Neural progenitor cell (in vitro differentiated cells): ENCODE measurements at regions not wholly inside any gene's neighbourhood (a gene's known extent, or its start where the extent isn't known, plus 50 kb on each side); places are given as distances from the start of the nearest gene placed in this dataset.

Experiments
- DNase-seq: peaks from one replicate; pipeline ENCODE4 v3.0.0-alpha.2; 2016; ENCODE audit warnings: low spot score
- H2AFZ ChIP-seq: fragments of 200-600 bp; sonication (generic); replicated peaks from 2 replicates; pipeline ENCODE4 v1.6.1; 2016; ENCODE audit warnings: antibody characterized with exemption
- H3F3A ChIP-seq: fragments of 200-600 bp; sonication (generic); 2 replicates; pipeline ENCODE4 v1.6.1; 2016; ENCODE audit warnings: antibody characterized with exemption, low read depth
- H3K27ac ChIP-seq: fragments of 200-600 bp; sonication (generic); 2 replicates; pipeline ENCODE4 v1.5.1; 2016; ENCODE audit warnings: mild to moderate bottlenecking
- H3K27me3 ChIP-seq: fragments of 200-600 bp; sonication (generic); 2 replicates; pipeline ENCODE4 v1.6.1; 2016; ENCODE audit warnings: mild to moderate bottlenecking, moderate library complexity
- H3K36me3 ChIP-seq: fragments of 200-600 bp; sonication (generic); 2 replicates; pipeline ENCODE4 v1.5.1; 2016
- H3K4me1 ChIP-seq: fragments of 200-600 bp; sonication (generic); 2 replicates; pipeline ENCODE4 v1.6.1; 2016; ENCODE audit warnings: mixed run types
- H3K4me2 ChIP-seq: fragments of 200-600 bp; sonication (generic); 2 replicates; pipeline ENCODE4 v1.6.1; 2016
- H3K4me3 ChIP-seq: fragments of 200-600 bp; sonication (generic); 2 replicates; pipeline ENCODE4 v1.5.1; 2016
- H3K79me2 ChIP-seq: fragments of 200-600 bp; sonication (generic); 2 replicates; pipeline ENCODE4 v1.6.1; 2016; ENCODE audit warnings: low read depth
- H3K9ac ChIP-seq: fragments of 200-600 bp; sonication (generic); 2 replicates; pipeline ENCODE4 v1.6.1; 2016
- H3K9me3 ChIP-seq: fragments of 200-600 bp; sonication (generic); 2 replicates; pipeline ENCODE4 v1.5.1; 2016; ENCODE audit warnings: low read depth
- H4K20me1 ChIP-seq: fragments of 200-600 bp; sonication (generic); 2 replicates; pipeline ENCODE4 v1.6.1; 2016; ENCODE audit warnings: low read depth
- H3K27ac Mint-ChIP-seq: 3 replicates; pipeline ENCODE4 v1.8.0; 2021; ENCODE audit warnings: mixed read lengths
- H3K27me3 Mint-ChIP-seq: 2 replicates; pipeline ENCODE4 v1.8.0; 2022; ENCODE audit warnings: low read depth, mild to moderate bottlenecking, inconsistent platforms, moderate library complexity, mixed read lengths; ENCODE audit not compliant: insufficient read depth
- H3K36me3 Mint-ChIP-seq: 3 replicates; pipeline ENCODE4 v1.8.0; 2021; ENCODE audit warnings: mixed read lengths
- H3K4me1 Mint-ChIP-seq: 3 replicates; pipeline ENCODE4 v1.8.0; 2021; ENCODE audit warnings: mixed read lengths
- H3K4me3 Mint-ChIP-seq: 3 replicates; pipeline ENCODE4 v1.8.0; 2021; ENCODE audit warnings: mild to moderate bottlenecking, moderate library complexity, mixed read lengths
- H3K9me3 Mint-ChIP-seq: 3 replicates; pipeline ENCODE4 v1.8.0; 2020; ENCODE audit warnings: mixed read lengths
- EZH2 ChIP-seq: fragments of 200-600 bp; sonication (generic); IDR thresholded peaks from 2 replicates; pipeline ENCODE4 v1.6.1; 2017; ENCODE audit warnings: antibody characterized with exemption, mild to moderate bottlenecking, moderate library complexity
- EZH2phosphoT487 ChIP-seq: fragments of 200-600 bp; sonication (generic); IDR thresholded peaks from 2 replicates; pipeline ENCODE4 v1.6.1; 2017; ENCODE audit warnings: antibody characterized with exemption
- TF ChIP-seq, protein P1 (sequence below): fragments of 200-600 bp; sonication (generic); IDR thresholded peaks from 2 replicates; pipeline ENCODE4 v1.5.1; 2017; ENCODE audit warnings: antibody characterized with exemption, mild to moderate bottlenecking

DNA sequence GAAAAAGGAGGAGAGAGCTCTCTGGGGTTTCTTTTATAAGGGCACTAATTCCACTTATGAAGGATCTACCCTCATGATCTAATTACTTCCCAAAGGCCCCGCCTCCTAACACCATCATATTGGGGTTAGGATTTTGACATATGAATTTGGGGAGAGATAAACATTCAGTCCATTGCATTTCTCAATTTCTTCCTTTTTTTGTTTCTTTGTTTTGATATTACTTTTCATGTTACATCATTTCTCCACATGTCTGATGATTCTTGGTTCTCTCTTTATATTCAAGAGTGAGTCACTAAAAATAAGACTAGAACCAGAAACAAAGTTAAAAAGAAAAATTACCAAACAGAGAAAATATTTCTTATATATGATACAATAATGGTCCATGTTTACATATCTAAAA, 63.2 kb upstream of the DUSP10 start:
- Histone ChIP-seq H3K79me2 (no peaks in the 10 kb centered on the region), H3F3A (no peaks in the 10 kb centered on the region), H3K9ac (no peak overlapping the region), H3K4me3 (no peak overlapping the region), H3K4me2 (no peak overlapping the region), H3K4me1 (peaks cover 10% of the 10 kb centered on the region), H3K9me3 (no peaks in the 10 kb centered on the region), H3K27me3 (no peaks in the 10 kb centered on the region), H4K20me1 (no peaks in the 10 kb centered on the region), H3K36me3 (no peaks in the 10 kb centered on the region), H2AFZ (no peak overlapping the region), H3K27ac (no peak overlapping the region)
- H3K27ac Mint-ChIP-seq = no peak overlapping the region
- peaks cover 2% of the 10 kb centered on the region for H3K27me3 Mint-ChIP-seq
- DNase-seq = no peak
- H3K4me3 Mint-ChIP-seq = no peak overlapping the region
- no peaks in the 10 kb centered on the region for H3K9me3 Mint-ChIP-seq
- TF ChIP-seq EZH2phosphoT487 = no peak
- no peak for TF ChIP-seq EZH2
- TF ChIP-seq, protein P1, sequence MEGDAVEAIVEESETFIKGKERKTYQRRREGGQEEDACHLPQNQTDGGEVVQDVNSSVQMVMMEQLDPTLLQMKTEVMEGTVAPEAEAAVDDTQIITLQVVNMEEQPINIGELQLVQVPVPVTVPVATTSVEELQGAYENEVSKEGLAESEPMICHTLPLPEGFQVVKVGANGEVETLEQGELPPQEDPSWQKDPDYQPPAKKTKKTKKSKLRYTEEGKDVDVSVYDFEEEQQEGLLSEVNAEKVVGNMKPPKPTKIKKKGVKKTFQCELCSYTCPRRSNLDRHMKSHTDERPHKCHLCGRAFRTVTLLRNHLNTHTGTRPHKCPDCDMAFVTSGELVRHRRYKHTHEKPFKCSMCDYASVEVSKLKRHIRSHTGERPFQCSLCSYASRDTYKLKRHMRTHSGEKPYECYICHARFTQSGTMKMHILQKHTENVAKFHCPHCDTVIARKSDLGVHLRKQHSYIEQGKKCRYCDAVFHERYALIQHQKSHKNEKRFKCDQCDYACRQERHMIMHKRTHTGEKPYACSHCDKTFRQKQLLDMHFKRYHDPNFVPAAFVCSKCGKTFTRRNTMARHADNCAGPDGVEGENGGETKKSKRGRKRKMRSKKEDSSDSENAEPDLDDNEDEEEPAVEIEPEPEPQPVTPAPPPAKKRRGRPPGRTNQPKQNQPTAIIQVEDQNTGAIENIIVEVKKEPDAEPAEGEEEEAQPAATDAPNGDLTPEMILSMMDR = no peak
- H3K36me3 Mint-ChIP-seq = no peaks in the 10 kb centered on the region
- peaks cover 5% of the 10 kb centered on the region for H3K4me1 Mint-ChIP-seq

DNA sequence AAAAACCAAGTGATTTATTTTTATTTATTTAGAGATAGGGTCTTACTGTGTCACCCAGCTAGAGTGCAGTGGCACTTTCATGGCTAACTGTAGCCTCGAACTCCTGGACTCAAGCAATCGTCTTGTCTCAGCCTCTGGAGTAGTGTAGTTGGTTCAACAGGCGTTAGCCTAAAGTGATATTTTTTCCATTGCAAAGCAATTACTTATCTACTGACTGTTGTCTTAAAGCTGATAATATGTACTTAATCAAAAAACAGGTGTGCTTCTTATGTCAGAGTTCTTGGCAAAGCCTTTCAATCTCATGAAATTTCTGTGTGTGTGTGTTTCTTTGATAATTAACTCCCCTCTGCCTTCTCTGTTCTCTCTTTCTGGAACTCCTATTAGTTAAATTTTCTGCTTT, 62.4 kb upstream of the DUSP10 start:
- Histone ChIP-seq H3K27ac (no peak overlapping the region), H3K9me3 (no peaks in the 10 kb centered on the region), H3F3A (no peaks in the 10 kb centered on the region), H3K4me1 (peaks cover 10% of the 10 kb centered on the region), H3K36me3 (no peaks in the 10 kb centered on the region), H3K27me3 (no peaks in the 10 kb centered on the region), H2AFZ (no peak overlapping the region), H3K9ac (no peak overlapping the region), H3K79me2 (no peaks in the 10 kb centered on the region), H3K4me3 (no peak overlapping the region), H3K4me2 (no peak overlapping the region), H4K20me1 (no peaks in the 10 kb centered on the region)
- Mint-ChIP-seq H3K4me1 (peaks cover 5% of the 10 kb centered on the region), H3K27me3 (peaks cover 2% of the 10 kb centered on the region), H3K9me3 (no peaks in the 10 kb centered on the region), H3K27ac (no peak overlapping the region), H3K4me3 (no peak overlapping the region), H3K36me3 (no peaks in the 10 kb centered on the region)
- no peak for TF ChIP-seq EZH2
- DNase-seq = no peak

DNA sequence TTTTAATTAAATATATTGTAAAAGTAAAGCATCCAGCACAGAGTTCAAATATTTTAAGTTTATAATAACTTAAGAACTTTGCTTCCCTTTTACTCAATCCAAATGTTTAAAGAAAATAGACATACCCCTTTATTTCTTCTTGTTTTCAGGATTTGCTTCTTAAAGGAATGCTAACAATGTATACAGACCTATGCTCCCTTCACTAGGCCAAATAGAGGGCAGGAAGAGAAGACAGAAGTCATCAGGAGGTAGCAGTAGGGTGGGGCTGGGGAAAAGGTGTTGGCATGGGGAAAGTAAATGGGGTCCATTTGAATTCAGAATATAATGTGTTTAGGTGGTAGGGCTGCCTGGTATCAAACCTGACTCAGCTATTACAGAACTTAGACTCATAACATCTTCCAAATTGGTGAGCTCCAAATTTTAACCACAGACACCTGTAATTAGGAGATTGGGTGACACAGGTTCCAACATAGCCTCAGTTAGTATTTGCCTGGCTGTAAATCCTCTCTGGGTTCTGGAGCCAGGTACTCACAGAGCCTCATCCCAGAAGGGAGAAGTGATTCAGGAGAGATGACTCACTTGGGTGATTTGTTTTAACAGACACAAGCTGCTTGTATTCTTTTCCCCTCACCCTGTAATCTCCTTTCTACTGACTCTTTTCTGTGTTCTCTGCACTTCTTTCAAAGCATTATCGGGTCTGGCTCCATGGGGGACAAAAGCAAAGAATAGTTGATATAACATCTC, 60.1 kb upstream of the DUSP10 start:
- H3K27ac Mint-ChIP-seq = no peak overlapping the region
- peak overlapping the region; percentile 34 for H3K4me2 ChIP-seq

DNA sequence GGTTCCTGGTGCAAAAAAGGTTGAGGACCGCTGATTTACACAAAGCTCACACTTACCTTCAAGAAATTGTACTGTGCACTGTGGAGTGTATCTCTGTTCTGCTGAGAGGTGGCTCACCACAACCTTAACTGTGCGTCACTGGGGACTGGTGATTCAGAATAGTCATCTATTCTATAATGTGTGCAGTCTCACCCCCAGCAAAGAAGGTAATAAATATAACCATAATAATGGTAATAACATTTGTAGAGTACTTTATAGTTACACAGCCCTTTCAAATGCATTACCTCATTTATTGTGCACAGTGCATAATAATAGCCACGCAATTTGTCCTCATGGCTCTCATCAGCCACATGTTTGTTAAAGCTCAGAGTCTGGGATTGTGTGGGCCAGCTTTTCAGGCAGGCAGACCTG, 59.4 kb upstream of the DUSP10 start:
- no peak for TF ChIP-seq EZH2
- TF ChIP-seq EZH2phosphoT487 = no peak
- TF ChIP-seq, protein P1 = no peak
- Mint-ChIP-seq H3K36me3 (no peaks in the 10 kb centered on the region), H3K4me1 (peaks cover 5% of the 10 kb centered on the region), H3K27me3 (peaks cover 2% of the 10 kb centered on the region), H3K9me3 (no peaks in the 10 kb centered on the region), H3K4me3 (no peak overlapping the region), H3K27ac (no peak overlapping the region)
- peak overlapping the region; percentile 19 for H2AFZ ChIP-seq
- DNase-seq = no peak
- no peak overlapping the region for H3K4me3 ChIP-seq
- H3K79me2 ChIP-seq = no peaks in the 10 kb centered on the region
- H3K9me3 ChIP-seq = no peaks in the 10 kb centered on the region
- H3K36me3 ChIP-seq = no peaks in the 10 kb centered on the region
- H3K4me1 ChIP-seq = peaks cover 10% of the 10 kb centered on the region
- no peaks in the 10 kb centered on the region for H3F3A ChIP-seq
- H3K27ac ChIP-seq = no peak overlapping the region
- H4K20me1 ChIP-seq = no peaks in the 10 kb centered on the region
- no peak overlapping the region for H3K9ac ChIP-seq
- no peak overlapping the region for H3K4me2 ChIP-seq
- no peaks in the 10 kb centered on the region for H3K27me3 ChIP-seq

More for the DNA sequence above, 60.1 kb upstream of the DUSP10 start:
- Histone ChIP-seq H3K9me3 (no peaks in the 10 kb centered on the region), H3K79me2 (no peaks in the 10 kb centered on the region), H3K4me1 (peaks cover 10% of the 10 kb centered on the region), H3K36me3 (no peaks in the 10 kb centered on the region), H2AFZ (no peak overlapping the region), H3K27ac (no peak overlapping the region), H4K20me1 (no peaks in the 10 kb centered on the region), H3K27me3 (no peaks in the 10 kb centered on the region), H3K9ac (no peak overlapping the region), H3K4me3 (no peak overlapping the region), H3F3A (no peaks in the 10 kb centered on the region)
- TF ChIP-seq EZH2phosphoT487 (no peak), EZH2 (no peak)
- TF ChIP-seq, protein P1 = no peak
- Mint-ChIP-seq H3K4me1 (peaks cover 5% of the 10 kb centered on the region), H3K4me3 (no peak overlapping the region), H3K36me3 (no peaks in the 10 kb centered on the region), H3K9me3 (no peaks in the 10 kb centered on the region), H3K27me3 (peaks cover 2% of the 10 kb centered on the region)
- peak; percentile 27 for DNase-seq
